Bronchial epithelial cell (primary cell): ENCODE measurements at regions not wholly inside any gene's neighbourhood (a gene's known extent, or its start where the extent isn't known, plus 50 kb on each side); places are given as distances from the start of the nearest gene placed in this dataset.

Experiments
- DNase-seq: peaks from one replicate; pipeline ENCODE4 v3.0.0-alpha.2; 2010; ENCODE audit warnings: low read depth
- FAIRE-seq: peaks from 2 replicates; lab custom pipeline; 2011; peaks lifted over from hg19 to GRCh38; lab: Jason Lieb, UNC
- H3K27me3 ChIP-seq: 2 replicates; pipeline ENCODE4 v1.5.1; 2011; ENCODE audit warnings: low read length; ENCODE audit not compliant: control insufficient read depth, insufficient read depth
- H3K36me3 ChIP-seq: 2 replicates; pipeline ENCODE4 v1.5.1; 2011; ENCODE audit warnings: low read length; ENCODE audit not compliant: control insufficient read depth, insufficient read depth
- H3K4me3 ChIP-seq: 2 replicates; pipeline ENCODE4 v1.5.1; 2011; ENCODE audit warnings: mild to moderate bottlenecking, low read depth, low read length, control low read depth
- CTCF ChIP-seq: IDR thresholded peaks from 2 replicates; pipeline ENCODE4 v1.5.1; 2011; ENCODE audit warnings: mild to moderate bottlenecking, moderate library complexity, low read length, control low read depth, inconsistent platforms; ENCODE audit not compliant: insufficient read depth, severe bottlenecking

- DNase-seq (no peak), FAIRE-seq (no peak)
- no peaks in the 10 kb centered on the region for H3K36me3 ChIP-seq
- no peak overlapping the region for H3K4me3 ChIP-seq
- no peaks in the 10 kb centered on the region for H3K27me3 ChIP-seq
- TF ChIP-seq CTCF, result no peak
Observed at GRCh38 chr6:115735610-115736009, 325.1 kb downstream of the FRK start.

- TF ChIP-seq CTCF, result no peak
- no peaks in the 10 kb centered on the region for H3K36me3 ChIP-seq
- no peak for FAIRE-seq
Observed at GRCh38 chr6:115733426-115733825, 327.3 kb downstream of the FRK start.

GRCh38 chr6:115729036-115729435 lies 331.7 kb downstream of the FRK start:
- DNase-seq, result no peak
- Histone ChIP-seq H3K27me3 (no peaks in the 10 kb centered on the region), H3K36me3 (no peaks in the 10 kb centered on the region), H3K4me3 (no peak overlapping the region)
- TF ChIP-seq CTCF, result no peak
- no peak for FAIRE-seq

More at GRCh38 chr6:115733426-115733825, 327.3 kb downstream of the FRK start:
- Histone ChIP-seq H3K27me3 (no peaks in the 10 kb centered on the region), H3K4me3 (no peak overlapping the region)
- DNase-seq, result no peak

- no peaks in the 10 kb centered on the region for H3K36me3 ChIP-seq
- no peak for TF ChIP-seq CTCF
- FAIRE-seq (no peak), DNase-seq (no peak)
- no peak overlapping the region for H3K4me3 ChIP-seq
- H3K27me3 ChIP-seq, result no peaks in the 10 kb centered on the region
Observed at GRCh38 chr6:115728171-115728570, 332.5 kb downstream of the FRK start.

- DNase-seq (no peak), FAIRE-seq (no peak)
- H3K27me3 ChIP-seq, result no peaks in the 10 kb centered on the region
- no peak overlapping the region for H3K4me3 ChIP-seq
- TF ChIP-seq CTCF, result no peak
- no peaks in the 10 kb centered on the region for H3K36me3 ChIP-seq
Observed at GRCh38 chr6:115721564-115721963, 339.1 kb downstream of the FRK start.

GRCh38 chr6:115720900-115721299 lies 339.8 kb downstream of the FRK start:
- Histone ChIP-seq H3K4me3 (no peak overlapping the region), H3K36me3 (no peaks in the 10 kb centered on the region), H3K27me3 (no peaks in the 10 kb centered on the region)
- DNase-seq (no peak), FAIRE-seq (no peak)
- TF ChIP-seq CTCF, result no peak
